K562 (cell line): ENCODE measurements at regions not wholly inside any gene's neighbourhood (a gene's known extent, or its start where the extent isn't known, plus 50 kb on each side); places are given as distances from the start of the nearest gene placed in this dataset.

Experiments
- ATAC-seq: fragments of 200-7000 bp; cut with Tn5 transposase; 3 replicates; pipeline ENCODE4 v1.9.1; 2020; ENCODE audit warnings: moderate library complexity
- BruUV-seq: library from RNA; stranded (reverse); fragments of 400-500 nt; replicated peaks from 2 replicates; lab custom pipeline; 2021; lab: Mats Ljungman, UMichigan
- CTCF ChIA-PET: fragments of 300-600 bp; formaldehyde crosslinking; extraction: SDS; loops from one replicate; lab custom pipeline; 2021; ENCODE audit warnings: low intra/inter-chr PET ratio; lab: Yijun Ruan, JAX
- POLR2A ChIA-PET: fragments of 300-600, 350-650 bp; sonication (Branson Sonifier 250); formaldehyde crosslinking; extraction: SDS; loops from one replicate; lab custom pipeline; 2021; ENCODE audit warnings: antibody characterized with exemption, inconsistent platforms; lab: Yijun Ruan, JAX
- DNase-seq, 4 experiments: peaks; one replicate each; pipeline versions ENCODE4 v3.0.0 to v3.0.0-alpha.2; 2011 to 2018; ENCODE audit warnings: low spot score in 3 of 4, mixed read lengths in 3 of 4; ENCODE audit errors: extremely low read depth in 1 of 4
- FAIRE-seq: peaks from 2 replicates; lab custom pipeline; 2011; peaks lifted over from hg19 to GRCh38; lab: Jason Lieb, UNC
- H2AFZ ChIP-seq: 2 replicates; pipeline ENCODE4 v1.6.0; 2011; ENCODE audit warnings: low read depth, low read length, control low read depth, inconsistent platforms
- H3K27ac ChIP-seq: fragments of 200-600 bp; 3 replicates; pipeline ENCODE4 v1.8.0; 2011; ENCODE audit warnings: low read depth, mild to moderate bottlenecking, control low read depth, inconsistent platforms, low read length, moderate library complexity, mixed read lengths; ENCODE audit errors: extremely low read depth
- H3K27me3 ChIP-seq, 2 experiments: fragments of 300-600 bp in 1 of 2; 2 replicates in 1 of 2; 3 replicates in 1 of 2; pipeline versions ENCODE4 v1.6.0 to v1.8.0; 2011; ENCODE audit warnings: inconsistent platforms in 2 of 2, low read length in 2 of 2, mild to moderate bottlenecking in 1 of 2, mixed read lengths in 1 of 2, moderate library complexity in 1 of 2; ENCODE audit not compliant: control insufficient read depth in 2 of 2, insufficient read depth in 2 of 2
- H3K36me3 ChIP-seq: fragments of 300-600 bp; 3 replicates; pipeline ENCODE4 v1.8.0; 2011; ENCODE audit warnings: mild to moderate bottlenecking, low read length, inconsistent platforms; ENCODE audit not compliant: control insufficient read depth, insufficient read depth
- H3K4me1 ChIP-seq, 2 experiments: fragments of 200-600 bp in 1 of 2; replicated peaks in 1 of 2; 2 replicates in 1 of 2; 3 replicates in 1 of 2; pipeline versions ENCODE4 v1.5.1 to v1.8.0; 2011; ENCODE audit warnings: inconsistent platforms in 2 of 2, low read length in 2 of 2, mild to moderate bottlenecking in 1 of 2, mixed read lengths in 1 of 2, moderate library complexity in 1 of 2; ENCODE audit not compliant: control insufficient read depth in 2 of 2, insufficient read depth in 2 of 2
- H3K4me2 ChIP-seq: 2 replicates; pipeline ENCODE4 v1.6.1; 2011; ENCODE audit warnings: low read length, control low read depth, inconsistent platforms, mixed read lengths; ENCODE audit not compliant: insufficient read depth
- H3K4me3 ChIP-seq: fragments of 200-600 bp; sonication (generic), shearing (Covaris generic); 2 replicates; pipeline ENCODE4 v1.5.1; 2016; ENCODE audit warnings: control low read depth, inconsistent platforms
- H3K79me2 ChIP-seq: fragments of 200-600 bp; 3 replicates; pipeline ENCODE4 v1.8.0; 2011; ENCODE audit warnings: low read length, inconsistent platforms; ENCODE audit not compliant: control insufficient read depth, insufficient read depth
- H3K9ac ChIP-seq, 2 experiments: 2 replicates each; pipeline versions ENCODE4 v1.6.0 to v1.6.1; 2011; ENCODE audit warnings: low read depth in 2 of 2, low read length in 2 of 2, control low read depth in 1 of 2, inconsistent platforms in 1 of 2, mild to moderate bottlenecking in 1 of 2, mixed read lengths in 1 of 2; ENCODE audit not compliant: insufficient read depth in 1 of 2
- H3K9me1 ChIP-seq: one replicate; pipeline ENCODE4 v1.6.0; 2011; ENCODE audit warnings: inconsistent platforms, mild to moderate bottlenecking, low read length, moderate library complexity; ENCODE audit not compliant: control insufficient read depth, insufficient read depth
- H3K9me3 ChIP-seq: replicated peaks from 2 replicates; pipeline ENCODE4 v1.5.1; 2011; ENCODE audit warnings: low read depth, low read length, inconsistent platforms; ENCODE audit not compliant: control insufficient read depth, insufficient read depth
- H4K20me1 ChIP-seq: replicated peaks from 2 replicates; pipeline ENCODE4 v1.6.1; 2011; ENCODE audit warnings: low read length, inconsistent platforms, mixed read lengths; ENCODE audit not compliant: control insufficient read depth, insufficient read depth
- ARHGAP35 ChIP-seq: fragments of 450-650 bp; IDR thresholded peaks from 2 replicates; pipeline ENCODE4 v1.6.1; 2018; ENCODE audit not compliant: partially characterized antibody
- CBX3 ChIP-seq, 2 experiments: IDR thresholded peaks; 1 replicate in 1 of 2; 2 replicates in 1 of 2; pipeline ENCODE4 v1.6.1; 2012; ENCODE audit warnings: inconsistent platforms in 2 of 2, low read length in 2 of 2, borderline replicate concordance in 1 of 2, control low read depth in 1 of 2
- CHCHD3 ChIP-seq: fragments of 250-450 bp; sonication (Bioruptor Pico); IDR thresholded peaks from 2 replicates; pipeline ENCODE4 v2.1.2; 2022; ENCODE audit warnings: mild to moderate bottlenecking
- CHD4 ChIP-seq: fragments of 200-600 bp; sonication (generic); IDR thresholded peaks from 3 replicates; pipeline ENCODE4 v1.6.1; 2012; ENCODE audit warnings: low read depth, mild to moderate bottlenecking, mixed read lengths, low read length, inconsistent platforms; ENCODE audit not compliant: insufficient read depth, insufficient replicate concordance, poor library complexity, severe bottlenecking
- ELF4 ChIP-seq: fragments of 450-650 bp; formaldehyde crosslinking; IDR thresholded peaks from 2 replicates; pipeline ENCODE4 v1.4.0; 2022; ENCODE audit warnings: missing genetic modification characterization
- EZH2 ChIP-seq: IDR thresholded peaks from 2 replicates; pipeline ENCODE4 v1.6.1; 2012; ENCODE audit warnings: low read depth, mild to moderate bottlenecking, inconsistent platforms, low read length, borderline replicate concordance
- HNRNPLL ChIP-seq: fragments of 200-400 bp; formaldehyde crosslinking; IDR thresholded peaks from 2 replicates; pipeline ENCODE4 v1.6.1; 2017; ENCODE audit warnings: low read length, low read depth, mild to moderate bottlenecking; ENCODE audit not compliant: poor library complexity, severe bottlenecking
- KLF1 ChIP-seq: fragments of 450-650 bp; IDR thresholded peaks from 2 replicates; pipeline ENCODE4 v1.6.1; 2016; ENCODE audit warnings: missing genetic modification characterization, missing compliant biosample characterization
- MTA1 ChIP-seq: fragments of 450-650 bp; IDR thresholded peaks from 2 replicates; pipeline ENCODE4 v1.6.1; 2017; ENCODE audit warnings: borderline replicate concordance
- PRPF4 ChIP-seq: fragments of 200-400 bp; formaldehyde crosslinking; IDR thresholded peaks from one replicate; pipeline ENCODE4 v1.6.1; 2017; ENCODE audit warnings: low read length, low read depth, mild to moderate bottlenecking; ENCODE audit not compliant: insufficient read depth, poor library complexity, severe bottlenecking
- PTBP1 ChIP-seq: fragments of 200-400 bp; formaldehyde crosslinking; IDR thresholded peaks from 2 replicates; pipeline ENCODE4 v1.6.1; 2017; ENCODE audit warnings: low read depth, low read length
- RFX5 ChIP-seq: IDR thresholded peaks from 2 replicates; pipeline ENCODE4 v1.6.1; 2011; ENCODE audit warnings: low read depth, mild to moderate bottlenecking, improper control_type of control experiment, low read length
- SP1 ChIP-seq: sonication (generic); formaldehyde crosslinking; IDR thresholded peaks from 2 replicates; pipeline ENCODE4 v1.8.1; 2022; ENCODE audit warnings: mild to moderate bottlenecking, missing genetic modification reagents
- TCFL5 ChIP-seq: fragments of 250-450 bp; sonication (Bioruptor Pico); conservative IDR thresholded peaks from 2 replicates; pipeline ENCODE4 v1.6.1; 2021; ENCODE audit warnings: mild to moderate bottlenecking, moderate library complexity, matching md5 sums
- TRIM24 ChIP-seq, 2 experiments: fragments of 450-650 bp; IDR thresholded peaks; 2 replicates each; pipeline ENCODE4 v1.6.1; 2016
- ZKSCAN3 ChIP-seq: fragments of 250-450 bp; sonication (Bioruptor Pico); IDR thresholded peaks from 2 replicates; pipeline ENCODE4 v1.4.0; 2020
- WGBS: fragments of 100-300 bp; shearing (Covaris generic); methylation state at CpG from one replicate; pipeline ENCODE4 v1.1.6; 2016; ENCODE audit warnings: low coverage, mixed read lengths; ENCODE audit not compliant: insufficient coverage; ENCODE audit errors: missing lambda C conversion rate; 5-methylcytosine and 5-hydroxymethylcytosine counted together
- in situ Hi-C: fragments of 300-500 bp; cut with MboI; formaldehyde crosslinking; loops from 4 replicates; pipeline ENCODE4 v1.15.0; 2018; ENCODE audit warnings: inconsistent platforms, mixed read lengths
- intact Hi-C: fragments of 100-400 bp; cut with micrococcal nuclease; formaldehyde crosslinking; loops from 2 replicates; pipeline ENCODE4 v1.14.2; 2022
- TF ChIP-seq, protein P1 (sequence below), 2 experiments: IDR thresholded peaks; 2 replicates each; pipeline ENCODE4 v1.6.1; 2012; ENCODE audit warnings: improper control_type of control experiment in 2 of 2, low read depth in 2 of 2, low read length in 2 of 2, borderline replicate concordance in 1 of 2

DNA sequence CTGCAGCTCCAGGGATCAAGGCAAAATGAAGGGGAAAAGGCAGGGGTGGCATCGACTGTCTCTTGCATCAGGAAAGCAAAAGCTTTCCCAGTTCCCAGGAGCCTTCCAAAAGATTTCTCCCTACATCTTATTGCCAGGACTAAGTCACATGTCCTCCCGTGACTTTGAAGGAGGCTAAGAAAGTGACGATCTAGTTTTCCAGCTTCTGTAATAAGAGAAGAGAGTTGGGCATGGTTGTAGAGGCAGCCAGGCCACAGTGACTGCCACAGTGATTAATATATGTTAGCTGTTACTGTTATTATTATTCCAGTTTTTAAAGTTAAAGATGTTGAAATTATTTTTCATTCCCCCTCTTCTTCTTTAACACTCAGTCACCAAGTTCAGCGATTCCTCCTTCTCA lies 77.1 kb downstream of the RMI1 start:
- intact Hi-C loops (no loop called here), in situ Hi-C loops (no loop called here)
- ChIA-PET CTCF (no interaction called here), POLR2A (no interaction called here)
- Histone ChIP-seq H2AFZ (no peak overlapping the region), H3K9me3 (no peaks in the 10 kb centered on the region), H3K27ac (no peak overlapping the region), H3K4me1 (no peaks in the 10 kb centered on the region), H3K9ac (no peak overlapping the region), H3K4me3 (no peak overlapping the region), H3K9me1 (no peaks in the 10 kb centered on the region), H3K27me3 (peaks cover 2 to 4% of the 10 kb centered on the region in 2 experiments; a peak in 2 of 5 replicates), H3K4me2 (no peak overlapping the region), H3K36me3 (no peaks in the 10 kb centered on the region), H3K79me2 (no peaks in the 10 kb centered on the region), H4K20me1 (no peaks in the 10 kb centered on the region)
- WGBS, result 0% methylated on average over 2 of the region's 4 CpGs
- BruUV-seq, result no TSS peak
- ATAC-seq, result no peak
- no peak for DNase-seq
- TF ChIP-seq MTA1, result no peak
- no peak for TF ChIP-seq TRIM24 (IDR thresholded peaks at IDR 0.05)
- no peak for TF ChIP-seq HNRNPLL
- no peak for TF ChIP-seq RFX5
- no peak for TF ChIP-seq SP1 (CRISPR knock-in tag)
- no peak for TF ChIP-seq CBX3 (IDR thresholded peaks at IDR 0.05; ENCODE audit: borderline replicate concordance in 1 of 2, low read length in 2 of 2)
- no peak for TF ChIP-seq ELF4
- no peak for TF ChIP-seq CHCHD3 (CRISPR knock-in tag)
- TF ChIP-seq ARHGAP35, result no peak
- TF ChIP-seq EZH2, result no peak
- no peak for TF ChIP-seq PTBP1
- TF ChIP-seq ZKSCAN3 (CRISPR knock-in tag), result no peak
- TF ChIP-seq, protein P1, sequence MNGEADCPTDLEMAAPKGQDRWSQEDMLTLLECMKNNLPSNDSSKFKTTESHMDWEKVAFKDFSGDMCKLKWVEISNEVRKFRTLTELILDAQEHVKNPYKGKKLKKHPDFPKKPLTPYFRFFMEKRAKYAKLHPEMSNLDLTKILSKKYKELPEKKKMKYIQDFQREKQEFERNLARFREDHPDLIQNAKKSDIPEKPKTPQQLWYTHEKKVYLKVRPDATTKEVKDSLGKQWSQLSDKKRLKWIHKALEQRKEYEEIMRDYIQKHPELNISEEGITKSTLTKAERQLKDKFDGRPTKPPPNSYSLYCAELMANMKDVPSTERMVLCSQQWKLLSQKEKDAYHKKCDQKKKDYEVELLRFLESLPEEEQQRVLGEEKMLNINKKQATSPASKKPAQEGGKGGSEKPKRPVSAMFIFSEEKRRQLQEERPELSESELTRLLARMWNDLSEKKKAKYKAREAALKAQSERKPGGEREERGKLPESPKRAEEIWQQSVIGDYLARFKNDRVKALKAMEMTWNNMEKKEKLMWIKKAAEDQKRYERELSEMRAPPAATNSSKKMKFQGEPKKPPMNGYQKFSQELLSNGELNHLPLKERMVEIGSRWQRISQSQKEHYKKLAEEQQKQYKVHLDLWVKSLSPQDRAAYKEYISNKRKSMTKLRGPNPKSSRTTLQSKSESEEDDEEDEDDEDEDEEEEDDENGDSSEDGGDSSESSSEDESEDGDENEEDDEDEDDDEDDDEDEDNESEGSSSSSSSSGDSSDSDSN (IDR thresholded peaks at IDR 0.05; ENCODE audit: borderline replicate concordance in 1 of 2, low read depth in 2 of 2, low read length in 2 of 2), result no peak
- no peak for TF ChIP-seq PRPF4
- TF ChIP-seq TCFL5 (CRISPR knock-in tag), result no peak
- TF ChIP-seq CHD4, result no peak
- TF ChIP-seq KLF1 (tag), result no peak
- no peak for FAIRE-seq
